HepG2 (cell line): ENCODE measurements at regions not wholly inside any gene's neighbourhood (a gene's known extent, or its start where the extent isn't known, plus 50 kb on each side); places are given as distances from the start of the nearest gene placed in this dataset.

ENCODE experiments used
- ATAC-seq: fragments of 200-7000 bp; cut with Tn5 transposase; 3 replicates; pipeline ENCODE4 v1.9.1; 2020; ENCODE audit warnings: mild to moderate bottlenecking, moderate library complexity
- BruUV-seq: library from RNA; stranded (reverse); fragments of 400-500 nt; replicated peaks from 2 replicates; lab custom pipeline; 2021; lab: Mats Ljungman, UMichigan
- CTCF ChIA-PET: fragments of 300-600 bp; formaldehyde crosslinking; extraction: SDS; loops from one replicate; lab custom pipeline; 2021; ENCODE audit warnings: low total read pairs, inconsistent platforms, low intra/inter-chr PET ratio; lab: Yijun Ruan, JAX
- POLR2A ChIA-PET: fragments of 350-600 bp; sonication (Branson Sonifier 250); formaldehyde crosslinking; loops from one replicate; lab custom pipeline; 2020; ENCODE audit warnings: antibody characterized with exemption, inconsistent platforms; lab: Yijun Ruan, JAX
- DNase-seq: peaks from one replicate; pipeline ENCODE4 v3.0.0-alpha.2; 2015; ENCODE audit warnings: low spot score
- FAIRE-seq: peaks from 3 replicates; lab custom pipeline; 2011; peaks lifted over from hg19 to GRCh38; lab: Jason Lieb, UNC
- H2AFZ ChIP-seq: one replicate; pipeline ENCODE4 v1.6.1; 2011; ENCODE audit warnings: low read length, inconsistent platforms
- H3K27ac ChIP-seq: fragments of 300-600 bp; 3 replicates; pipeline ENCODE4 v1.8.0; 2011; ENCODE audit warnings: mixed run types, mild to moderate bottlenecking, mixed read lengths, low read length, inconsistent platforms; ENCODE audit not compliant: insufficient read depth; ENCODE audit errors: extremely low read length
- H3K27me3 ChIP-seq, 2 experiments: fragments of 200-600 bp in 1 of 2; 2 replicates in 1 of 2; 3 replicates in 1 of 2; pipeline versions ENCODE4 v1.6.0 to v1.8.0; 2011; ENCODE audit warnings: low read length in 2 of 2, mild to moderate bottlenecking in 2 of 2, moderate library complexity in 2 of 2, inconsistent platforms in 1 of 2; ENCODE audit not compliant: insufficient read depth in 2 of 2, control insufficient read depth in 1 of 2
- H3K36me3 ChIP-seq, 2 experiments: fragments of 200-600 bp in 1 of 2; replicated peaks in 1 of 2; 2 replicates in 1 of 2; 3 replicates in 1 of 2; pipeline versions ENCODE4 v1.5.1 to v1.8.0; 2011; ENCODE audit warnings: low read length in 2 of 2, inconsistent platforms in 1 of 2; ENCODE audit not compliant: insufficient read depth in 2 of 2, control insufficient read depth in 1 of 2
- H3K4me1 ChIP-seq: 2 replicates; pipeline ENCODE4 v1.5.1; 2012; ENCODE audit warnings: low read length, inconsistent platforms; ENCODE audit not compliant: insufficient read depth
- H3K4me2 ChIP-seq: 2 replicates; pipeline ENCODE4 v1.6.0; 2011; ENCODE audit warnings: low read depth, low read length, inconsistent platforms
- H3K4me3 ChIP-seq, 3 experiments: fragments of 200-600 bp in 1 of 3; sonication (generic), shearing (Covaris generic) in 1 of 3; replicated peaks in 1 of 3; 2 replicates each; pipeline ENCODE4 v1.5.1; 2011 to 2016; ENCODE audit warnings: low read length in 3 of 3, inconsistent platforms in 2 of 3, low read depth in 2 of 3, mild to moderate bottlenecking in 2 of 3, control low read depth in 1 of 3, mixed read lengths in 1 of 3; ENCODE audit not compliant: insufficient read depth in 1 of 3
- H3K79me2 ChIP-seq: one replicate; pipeline ENCODE4 v1.6.1; 2011; ENCODE audit warnings: low read length, inconsistent platforms; ENCODE audit not compliant: insufficient read depth
- H3K9ac ChIP-seq: 2 replicates; pipeline ENCODE4 v1.6.0; 2011; ENCODE audit warnings: mild to moderate bottlenecking, low read depth, low read length, inconsistent platforms; ENCODE audit not compliant: insufficient read depth
- H3K9me3 ChIP-seq: 2 replicates; pipeline ENCODE4 v1.5.1; 2012; ENCODE audit warnings: mild to moderate bottlenecking, low read length
- H4K20me1 ChIP-seq: 2 replicates; pipeline ENCODE4 v1.6.0; 2011; ENCODE audit warnings: inconsistent platforms, mild to moderate bottlenecking, low read length, moderate library complexity; ENCODE audit not compliant: insufficient read depth
- ARID3A ChIP-seq: IDR thresholded peaks from 2 replicates; pipeline ENCODE4 v1.6.1; 2012; ENCODE audit warnings: low read depth, low read length, improper control_type of control experiment
- HNRNPK ChIP-seq: fragments of 200-400 bp; formaldehyde crosslinking; IDR thresholded peaks from 2 replicates; pipeline ENCODE4 v1.6.1; 2018; ENCODE audit warnings: low read length, low read depth, moderate library complexity, mild to moderate bottlenecking; ENCODE audit not compliant: poor library complexity, severe bottlenecking
- HNRNPLL ChIP-seq: fragments of 200-400 bp; formaldehyde crosslinking; IDR thresholded peaks from 2 replicates; pipeline ENCODE4 v1.6.1; 2017; ENCODE audit warnings: mild to moderate bottlenecking, low read depth, low read length; ENCODE audit not compliant: poor library complexity, severe bottlenecking
- PLSCR1 ChIP-seq: sonication (generic); formaldehyde crosslinking; IDR thresholded peaks from 2 replicates; pipeline ENCODE4 v1.5.0; 2020; ENCODE audit warnings: missing genetic modification reagents, mild to moderate bottlenecking, borderline replicate concordance
- TBX3 ChIP-seq: fragments of 450-650 bp; IDR thresholded peaks from 2 replicates; pipeline ENCODE4 v1.6.1; 2017; ENCODE audit warnings: antibody characterized with exemption, mild to moderate bottlenecking, inconsistent platforms, borderline replicate concordance
- ZC3H13 ChIP-seq: sonication (generic); formaldehyde crosslinking; IDR thresholded peaks from 2 replicates; pipeline ENCODE4 v1.8.1; 2023; ENCODE audit warnings: mild to moderate bottlenecking, missing genetic modification reagents, moderate library complexity
- ZIK1 ChIP-seq: sonication (generic); formaldehyde crosslinking; IDR thresholded peaks from 2 replicates; pipeline ENCODE4 v1.5.0; 2020; ENCODE audit warnings: mild to moderate bottlenecking, low read depth, missing genetic modification reagents, borderline replicate concordance
- ZNF251 ChIP-seq: sonication (generic); formaldehyde crosslinking; IDR thresholded peaks from 2 replicates; pipeline ENCODE4 v1.9.0; 2021; ENCODE audit warnings: mild to moderate bottlenecking, missing genetic modification reagents
- ZNF282 ChIP-seq: fragments of 450-650 bp; IDR thresholded peaks from 2 replicates; pipeline ENCODE4 v1.6.1; 2018; ENCODE audit not compliant: partially characterized antibody
- WGBS: methylation state at CpG from one replicate; pipeline ENCODE4 v1.1.6; 2017; ENCODE audit warnings: low lambda C conversion rate; 5-methylcytosine and 5-hydroxymethylcytosine counted together
- in situ Hi-C: cut with HindIII; loops from 2 replicates; pipeline ENCODE4 v1.10.0; 2017; ENCODE audit warnings: low pct_unique_long_range_greater_than_20kb; ENCODE audit not compliant: extremely low pct_ligation_motif_present
- intact Hi-C: fragments of 100-400 bp; cut with micrococcal nuclease; formaldehyde crosslinking; loops from one replicate; pipeline ENCODE4 v1.10.0; 2022; ENCODE audit not compliant: unreplicated experiment
- TF ChIP-seq, protein P1 (sequence below): sonication (generic); formaldehyde crosslinking; IDR thresholded peaks from 2 replicates; pipeline ENCODE4 v1.4.0; 2020; ENCODE audit warnings: low read depth, mild to moderate bottlenecking, missing genetic modification reagents

GRCh38 chr20:39645131-39645530 lies 683.0 kb downstream of the DHX35 start (continued):
- TF ChIP-seq HNRNPLL (no peak), ZNF282 (no peak), PLSCR1 (CRISPR knock-in tag) (no peak), TBX3 (no peak), ARID3A (no peak), ZNF251 (CRISPR knock-in tag) (no peak), ZIK1 (CRISPR knock-in tag) (no peak), ZC3H13 (CRISPR knock-in tag) (no peak)
- TF ChIP-seq, protein P1, sequence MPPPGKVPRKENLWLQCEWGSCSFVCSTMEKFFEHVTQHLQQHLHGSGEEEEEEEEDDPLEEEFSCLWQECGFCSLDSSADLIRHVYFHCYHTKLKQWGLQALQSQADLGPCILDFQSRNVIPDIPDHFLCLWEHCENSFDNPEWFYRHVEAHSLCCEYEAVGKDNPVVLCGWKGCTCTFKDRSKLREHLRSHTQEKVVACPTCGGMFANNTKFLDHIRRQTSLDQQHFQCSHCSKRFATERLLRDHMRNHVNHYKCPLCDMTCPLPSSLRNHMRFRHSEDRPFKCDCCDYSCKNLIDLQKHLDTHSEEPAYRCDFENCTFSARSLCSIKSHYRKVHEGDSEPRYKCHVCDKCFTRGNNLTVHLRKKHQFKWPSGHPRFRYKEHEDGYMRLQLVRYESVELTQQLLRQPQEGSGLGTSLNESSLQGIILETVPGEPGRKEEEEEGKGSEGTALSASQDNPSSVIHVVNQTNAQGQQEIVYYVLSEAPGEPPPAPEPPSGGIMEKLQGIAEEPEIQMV: no peak

DNA sequence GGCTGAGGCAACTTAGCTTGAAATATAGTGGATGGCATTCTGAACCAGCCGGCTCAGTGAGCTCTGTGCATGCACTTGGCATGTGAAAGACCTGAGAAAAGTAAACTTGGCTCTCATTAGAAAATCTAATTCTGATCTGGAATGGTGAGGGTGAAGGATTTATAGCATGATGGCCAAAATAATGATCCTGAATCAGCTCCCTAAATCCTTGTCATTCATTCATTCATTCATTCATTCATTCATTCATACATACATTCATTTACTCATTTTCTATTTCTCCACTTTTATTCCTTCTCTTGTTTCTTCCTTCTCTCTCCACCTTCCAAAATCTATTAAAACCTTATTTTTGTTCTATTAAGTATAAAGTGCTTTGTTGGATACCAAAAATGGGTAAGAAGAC lies 681.1 kb downstream of the DHX35 start:
- BruUV-seq: no TSS peak
- H3K4me1 ChIP-seq: no peaks in the 10 kb centered on the region
- H3K9ac ChIP-seq: no peak overlapping the region
- ATAC-seq (no peak), FAIRE-seq (no peak), DNase-seq (no peak)
- no peak overlapping the region for H3K4me3 ChIP-seq
- H4K20me1 ChIP-seq: no peaks in the 10 kb centered on the region
- peaks cover 98% of the 10 kb centered on the region for H3K9me3 ChIP-seq
- POLR2A ChIA-PET: no interaction called here
- no peaks in the 10 kb centered on the region for H3K36me3 ChIP-seq
- H2AFZ ChIP-seq: no peak overlapping the region
- TF ChIP-seq HNRNPK: no peak
- intact Hi-C loops: no loop called here
- H3K4me2 ChIP-seq: no peak overlapping the region
- H3K27ac ChIP-seq: no peak overlapping the region
- 32% methylated on average over 1 of the region's 1 CpG for WGBS
- no peaks in the 10 kb centered on the region for H3K27me3 ChIP-seq
- in situ Hi-C loops: no loop called here
- no peaks in the 10 kb centered on the region for H3K79me2 ChIP-seq
- CTCF ChIA-PET: no interaction called here
